GM18951 (cell line): ENCODE measurements at regions not wholly inside any gene's neighbourhood (a gene's known extent, or its start where the extent isn't known, plus 50 kb on each side); places are given as distances from the start of the nearest gene placed in this dataset.

Source experiments
- POLR2A ChIP-seq: IDR thresholded peaks from 4 replicates; pipeline ENCODE4 v1.6.1; 2011; ENCODE audit warnings: mild to moderate bottlenecking; ENCODE audit not compliant: insufficient read length, insufficient read depth; ENCODE audit errors: extremely low read depth
- in situ Hi-C: fragments of 300-500 bp; cut with MboI; formaldehyde crosslinking; loops from one replicate; pipeline ENCODE4 v1.12.0; 2022; ENCODE audit warnings: low sequenced_read_pairs, mixed read lengths, inconsistent platforms; ENCODE audit not compliant: unreplicated experiment

- no peak for TF ChIP-seq POLR2A
- in situ Hi-C loops, result no loop called here
Observed at GRCh38 chr6:98641949-98642719, 192.2 kb upstream of the POU3F2 start.

- in situ Hi-C loops, result no loop called here
Observed at GRCh38 chr6:98644063-98644462, 190.3 kb upstream of the POU3F2 start.

GRCh38 chr6:98648211-98648914 is 186.0 kb upstream of the POU3F2 start:
- in situ Hi-C loops, result no loop called here

More at GRCh38 chr6:98644063-98644462, 190.3 kb upstream of the POU3F2 start:
- TF ChIP-seq POLR2A, result no peak

GRCh38 chr6:98650941-98651340 is 183.4 kb upstream of the POU3F2 start:
- TF ChIP-seq POLR2A, result no peak
- in situ Hi-C loops, result no loop called here

More at GRCh38 chr6:98648211-98648914, 186.0 kb upstream of the POU3F2 start:
- no peak for TF ChIP-seq POLR2A

GRCh38 chr6:98653179-98653578 is 181.2 kb upstream of the POU3F2 start:
- no peak for TF ChIP-seq POLR2A
- in situ Hi-C loops, result no loop called here

GRCh38 chr6:98657764-98658163 is 176.6 kb upstream of the POU3F2 start:
- in situ Hi-C loops, result no loop called here
- no peak for TF ChIP-seq POLR2A

GRCh38 chr6:98669371-98669770 is 165.0 kb upstream of the POU3F2 start:
- in situ Hi-C loops, result no loop called here
- TF ChIP-seq POLR2A, result no peak

GRCh38 chr6:98670045-98670746 is 164.2 kb upstream of the POU3F2 start:
- in situ Hi-C loops, result no loop called here
- no peak for TF ChIP-seq POLR2A

GRCh38 chr6:98672681-98673475 is 161.5 kb upstream of the POU3F2 start:
- TF ChIP-seq POLR2A, result no peak
- in situ Hi-C loops, result no loop called here

- TF ChIP-seq POLR2A, result no peak
- in situ Hi-C loops, result no loop called here
Observed at GRCh38 chr6:98678481-98678880, 155.9 kb upstream of the POU3F2 start.

GRCh38 chr6:98686008-98686601 is 148.3 kb upstream of the POU3F2 start:
- in situ Hi-C loops, result no loop called here
- TF ChIP-seq POLR2A, result no peak

- no peak for TF ChIP-seq POLR2A
- in situ Hi-C loops, result no loop called here
Observed at GRCh38 chr6:98687752-98688151, 146.6 kb upstream of the POU3F2 start.
